IMR-90 (cell line): ENCODE measurements at regions not wholly inside any gene's neighbourhood (a gene's known extent, or its start where the extent isn't known, plus 50 kb on each side); places are given as distances from the start of the nearest gene placed in this dataset.

ENCODE experiments used
- ATAC-seq: fragments of 200-7000 bp; cut with Tn5 transposase; 2 replicates; pipeline ENCODE4 v1.9.1; 2020; ENCODE audit warnings: low read depth, mild to moderate bottlenecking, moderate library complexity
- BruUV-seq: library from RNA; stranded (reverse); fragments of 400-500 nt; replicated peaks from 2 replicates; lab custom pipeline; 2021; lab: Mats Ljungman, UMichigan
- CTCF ChIA-PET: fragments of 300-600 bp; formaldehyde crosslinking; extraction: SDS; loops from one replicate; lab custom pipeline; 2021; ENCODE audit warnings: antibody characterized with exemption; lab: Yijun Ruan, JAX
- POLR2A ChIA-PET: fragments of 300-600 bp; sonication (Branson Sonifier 250); formaldehyde crosslinking; loops from one replicate; lab custom pipeline; 2022; ENCODE audit warnings: antibody characterized with exemption; ENCODE audit not compliant: unreplicated experiment; lab: Charles Lee
- DNase-seq: peaks from one replicate; pipeline ENCODE4 v3.0.0; 2013
- H2AFZ ChIP-seq: replicated peaks from 2 replicates; pipeline ENCODE3; 2013; ENCODE audit warnings: low read length, mild to moderate bottlenecking; ENCODE audit not compliant: poor library complexity
- H2AK5ac ChIP-seq: 2 replicates; pipeline ENCODE4 v1.6.1; 2013; ENCODE audit warnings: low read depth, low read length, inconsistent platforms
- H2AK9ac ChIP-seq: replicated peaks from 2 replicates; pipeline ENCODE3; 2013; ENCODE audit warnings: mild to moderate bottlenecking, low read depth, low read length, moderate library complexity; ENCODE audit not compliant: poor library complexity
- H2BK120ac ChIP-seq: 2 replicates; pipeline ENCODE4 v1.6.1; 2013; ENCODE audit warnings: low read depth, low read length, inconsistent platforms
- H2BK15ac ChIP-seq: 3 replicates; pipeline ENCODE4 v1.6.1; 2013; ENCODE audit warnings: low read depth, low read length, inconsistent platforms
- H2BK20ac ChIP-seq: 2 replicates; pipeline ENCODE4 v1.6.1; 2013; ENCODE audit warnings: low read depth, mild to moderate bottlenecking, inconsistent platforms, low read length, moderate library complexity
- H2BK5ac ChIP-seq: 2 replicates; pipeline ENCODE4 v1.6.1; 2013; ENCODE audit warnings: mild to moderate bottlenecking, low read depth, low read length, inconsistent platforms; ENCODE audit not compliant: poor library complexity, severe bottlenecking
- H3K14ac ChIP-seq: replicated peaks from 2 replicates; pipeline ENCODE4 v1.6.1; 2013; ENCODE audit warnings: low read depth, low read length, inconsistent platforms
- H3K18ac ChIP-seq: 2 replicates; pipeline ENCODE4 v1.6.1; 2013; ENCODE audit warnings: low read depth, low read length, control low read depth
- H3K23ac ChIP-seq: 2 replicates; pipeline ENCODE4 v1.6.1; 2013; ENCODE audit warnings: low read depth, low read length, inconsistent platforms
- H3K27ac ChIP-seq: 2 replicates; pipeline ENCODE4 v1.5.1; 2013; ENCODE audit warnings: mild to moderate bottlenecking, control low read depth, low read length; ENCODE audit not compliant: insufficient read depth
- H3K27me3 ChIP-seq: 2 replicates; pipeline ENCODE4 v1.6.1; 2013; ENCODE audit warnings: low read length; ENCODE audit not compliant: control insufficient read depth, insufficient read depth
- H3K36me3 ChIP-seq: 2 replicates; pipeline ENCODE4 v1.6.1; 2013; ENCODE audit warnings: low read length, mixed read lengths; ENCODE audit not compliant: control insufficient read depth, insufficient read depth
- H3K4ac ChIP-seq: 2 replicates; pipeline ENCODE4 v1.6.1; 2013; ENCODE audit warnings: low read depth, low read length, inconsistent platforms
- H3K4me1 ChIP-seq: 2 replicates; pipeline ENCODE4 v1.6.1; 2013; ENCODE audit warnings: low read length, mixed read lengths; ENCODE audit not compliant: control insufficient read depth, insufficient read depth
- H3K4me2 ChIP-seq: 2 replicates; pipeline ENCODE4 v1.6.1; 2013; ENCODE audit warnings: low read depth, mild to moderate bottlenecking, control low read depth, low read length, moderate library complexity
- H3K4me3 ChIP-seq: 2 replicates; pipeline ENCODE4 v1.5.1; 2013; ENCODE audit warnings: low read depth, mild to moderate bottlenecking, control low read depth, low read length, moderate library complexity; ENCODE audit not compliant: insufficient read depth
- H3K56ac ChIP-seq: 2 replicates; pipeline ENCODE4 v1.6.1; 2013; ENCODE audit warnings: low read length, inconsistent platforms; ENCODE audit not compliant: insufficient read depth; ENCODE audit errors: extremely low read depth
- H3K79me1 ChIP-seq, 2 experiments: 2 replicates each; pipeline ENCODE4 v1.6.1; 2013; ENCODE audit warnings: low read length in 2 of 2, inconsistent platforms in 1 of 2, low read depth in 1 of 2
- H3K9ac ChIP-seq: 2 replicates; pipeline ENCODE4 v1.6.1; 2013; ENCODE audit warnings: low read depth, low read length, control low read depth
- H3K9me1 ChIP-seq: 2 replicates; pipeline ENCODE4 v1.6.1; 2013; ENCODE audit warnings: low read length, inconsistent platforms; ENCODE audit not compliant: insufficient read depth
- H3K9me3 ChIP-seq: 2 replicates; pipeline ENCODE4 v1.6.1; 2013; ENCODE audit warnings: low read length; ENCODE audit not compliant: control insufficient read depth, insufficient read depth
- H4K20me1 ChIP-seq: 2 replicates; pipeline ENCODE4 v1.6.1; 2013; ENCODE audit warnings: low read length, inconsistent platforms; ENCODE audit not compliant: insufficient read depth
- H4K5ac ChIP-seq: 2 replicates; pipeline ENCODE4 v1.6.1; 2013; ENCODE audit warnings: mild to moderate bottlenecking, low read depth, low read length, control low read depth
- H4K8ac ChIP-seq, 2 experiments: 2 replicates each; pipeline ENCODE4 v1.6.1; 2013; ENCODE audit warnings: low read depth in 2 of 2, low read length in 2 of 2, control low read depth in 1 of 2, inconsistent platforms in 1 of 2
- H4K91ac ChIP-seq: 2 replicates; pipeline ENCODE4 v1.6.1; 2013; ENCODE audit warnings: low read depth, low read length, inconsistent platforms; ENCODE audit not compliant: insufficient read depth
- CHD1 ChIP-seq: IDR thresholded peaks from 2 replicates; pipeline ENCODE4 v1.6.1; 2012; ENCODE audit warnings: low read depth, low read length, improper control_type of control experiment
- CTCF ChIP-seq: conservative IDR thresholded peaks from 2 replicates; pipeline ENCODE4 v1.5.1; 2012; ENCODE audit warnings: mild to moderate bottlenecking, low read depth, low read length, improper control_type of control experiment
- ELK1 ChIP-seq: fragments of 150-350 bp; IDR thresholded peaks from 2 replicates; pipeline ENCODE4 v1.6.1; 2016; ENCODE audit warnings: low read depth, mild to moderate bottlenecking, low read length, moderate library complexity, borderline replicate concordance
- POLR2A ChIP-seq: IDR thresholded peaks from 2 replicates; pipeline ENCODE4 v1.6.1; 2012; ENCODE audit warnings: mild to moderate bottlenecking, low read depth, low read length
- SMC3 ChIP-seq: fragments of 150-350 bp; IDR thresholded peaks from 2 replicates; pipeline ENCODE4 v1.6.1; 2016; ENCODE audit warnings: low read depth, mild to moderate bottlenecking, antibody characterized with exemption, low read length, moderate library complexity
- USF2 ChIP-seq: fragments of 150-350 bp; IDR thresholded peaks from 2 replicates; pipeline ENCODE4 v1.6.1; 2017; ENCODE audit warnings: mild to moderate bottlenecking, antibody characterized with exemption, low read length, low read depth
- WGBS, 2 experiments: methylation state at CpG; one replicate each; pipeline versions ENCODE4 v1.1.5 to v1.1.7; 2013; ENCODE audit warnings: missing lambda C conversion rate in 2 of 2; ENCODE audit not compliant: insufficient read length in 1 of 2; ENCODE audit errors: extremely low coverage in 2 of 2; 5-methylcytosine and 5-hydroxymethylcytosine counted together
- dilution Hi-C: fragments of 300-500 bp; cut with HindIII; formaldehyde crosslinking; loops from one replicate; pipeline ENCODE4 v1.14.3; 2018; ENCODE audit warnings: low sequenced_read_pairs; ENCODE audit not compliant: unreplicated experiment
- in situ Hi-C: fragments of 300-500 bp; cut with MboI; formaldehyde crosslinking; loops from 3 replicates; pipeline ENCODE4 v1.14.3; 2019; ENCODE audit warnings: low sequenced_read_pairs, inconsistent platforms, mixed read lengths
- intact Hi-C: fragments of 100-400 bp; cut with micrococcal nuclease; formaldehyde crosslinking; loops from 2 replicates; pipeline ENCODE4 v1.10.0; 2022

DNA sequence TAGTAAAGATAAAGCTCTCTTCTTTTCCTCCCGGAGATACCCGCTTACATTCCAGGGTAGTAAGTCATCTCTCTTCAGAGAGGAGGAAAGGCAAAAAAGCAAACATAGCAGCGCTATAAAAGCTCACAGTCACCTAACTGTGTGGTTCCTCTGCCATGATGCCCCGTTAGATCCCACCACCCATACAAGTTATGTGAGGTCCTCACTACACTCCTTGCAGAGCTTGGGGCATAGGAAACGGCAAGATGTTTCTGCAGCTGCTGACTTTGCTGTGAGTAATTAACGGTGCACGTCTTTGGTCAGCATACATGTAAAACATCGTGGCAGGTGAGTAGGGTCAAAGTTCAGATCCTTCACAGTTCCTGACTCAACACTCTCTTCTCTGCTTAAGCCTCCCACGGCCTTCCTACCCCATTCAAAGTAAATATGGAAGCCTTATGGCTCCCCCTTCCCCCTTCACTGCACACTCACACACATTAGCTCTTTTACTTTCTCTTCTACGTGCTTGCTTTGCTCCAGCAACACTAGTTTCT lies 218.9 kb downstream of the DIRAS2 start:
- H4K20me1 ChIP-seq: no peaks in the 10 kb centered on the region
- BruUV-seq: no TSS peak
- H2BK20ac ChIP-seq: no peak overlapping the region
- in situ Hi-C loops (no loop called here), dilution Hi-C loops (no loop called here), intact Hi-C loops (no loop called here)
- ChIA-PET CTCF (no interaction called here), POLR2A (no interaction called here)
- no peak overlapping the region for H3K4me3 ChIP-seq
- no peak overlapping the region for H3K27ac ChIP-seq
- H3K18ac ChIP-seq: no peak overlapping the region
- no peak overlapping the region for H2AK5ac ChIP-seq
- no peaks in the 10 kb centered on the region for H3K27me3 ChIP-seq
- H4K5ac ChIP-seq: no peak overlapping the region
- H4K8ac ChIP-seq: no peak overlapping the region
- no peaks in the 10 kb centered on the region for H3K36me3 ChIP-seq
- no peaks in the 10 kb centered on the region for H3K9me3 ChIP-seq
- H4K91ac ChIP-seq: no peak overlapping the region
- H2AFZ ChIP-seq: no peak overlapping the region
- ATAC-seq (no peak), DNase-seq (no peak)
- H3K9ac ChIP-seq: no peak overlapping the region
- H3K79me1 ChIP-seq: no peaks in the 10 kb centered on the region
- 63% methylated on average over 1 of the region's 10 CpGs; no CpG with 5 or more reads in 1 of the 2 experiments for WGBS, 2 experiments
- no peak overlapping the region for H2AK9ac ChIP-seq
- no peak overlapping the region for H3K4me2 ChIP-seq
- no peaks in the 10 kb centered on the region for H3K9me1 ChIP-seq
- no peak overlapping the region for H3K4ac ChIP-seq
- no peak overlapping the region for H3K23ac ChIP-seq
- H2BK120ac ChIP-seq: no peak overlapping the region
- no peak overlapping the region for H3K56ac ChIP-seq
- TF ChIP-seq CHD1 (no peak), CTCF (no peak), ELK1 (no peak), USF2 (no peak), SMC3 (no peak), POLR2A (no peak)
- H2BK5ac ChIP-seq: no peak overlapping the region
- no peak overlapping the region for H2BK15ac ChIP-seq
- no peaks in the 10 kb centered on the region for H3K4me1 ChIP-seq
- no peak overlapping the region for H3K14ac ChIP-seq
